ENCODE measurements at regions not wholly inside any gene's neighbourhood (a gene's known extent, or its start where the extent isn't known, plus 50 kb on each side); places are given as distances from the start of the nearest gene placed in this dataset.

- DNase-seq = no peak
- Mint-ChIP-seq H3K36me3 (ENCODE audit: low read depth) (no peaks in the 10 kb centered on the region), H3K4me3 (no peak overlapping the region), H3K27ac (no peak overlapping the region), H3K27me3 (ENCODE audit: low read depth, poor library complexity) (no peaks in the 10 kb centered on the region), H3K9me3 (no peaks in the 10 kb centered on the region), H3K4me1 (no peaks in the 10 kb centered on the region)
- TF ChIP-seq CTCF (IDR thresholded peaks at IDR 0.05) = no peak
Observed at GRCh38 chr3:104614564-104614963, 752.1 kb upstream of the ALCAM start.

GRCh38 chr3:104628185-104628789 is 738.4 kb upstream of the ALCAM start:
- H3K9me3 Mint-ChIP-seq = peaks cover 12% of the 10 kb centered on the region
- TF ChIP-seq CTCF (IDR thresholded peaks at IDR 0.05) = peak; percentile 61
- no peaks in the 10 kb centered on the region for H3K36me3 Mint-ChIP-seq (ENCODE audit: low read depth)
- H3K27ac Mint-ChIP-seq = no peak overlapping the region
- DNase-seq = no peak
- no peaks in the 10 kb centered on the region for H3K27me3 Mint-ChIP-seq (ENCODE audit: low read depth, poor library complexity)
- no peak overlapping the region for H3K4me3 Mint-ChIP-seq
- H3K4me1 Mint-ChIP-seq = no peaks in the 10 kb centered on the region

GRCh38 chr3:104629038-104629437 is 737.7 kb upstream of the ALCAM start:
- Mint-ChIP-seq H3K36me3 (ENCODE audit: low read depth) (no peaks in the 10 kb centered on the region), H3K4me3 (no peak overlapping the region), H3K9me3 (peaks cover 12% of the 10 kb centered on the region), H3K27ac (no peak overlapping the region), H3K4me1 (no peaks in the 10 kb centered on the region), H3K27me3 (ENCODE audit: low read depth, poor library complexity) (no peaks in the 10 kb centered on the region)
- TF ChIP-seq CTCF (IDR thresholded peaks at IDR 0.05) = no peak
- DNase-seq = no peak

- peaks cover 12% of the 10 kb centered on the region for H3K9me3 Mint-ChIP-seq
- no peaks in the 10 kb centered on the region for H3K36me3 Mint-ChIP-seq (ENCODE audit: low read depth)
- no peak for TF ChIP-seq CTCF (IDR thresholded peaks at IDR 0.05)
- no peaks in the 10 kb centered on the region for H3K27me3 Mint-ChIP-seq (ENCODE audit: low read depth, poor library complexity)
- H3K4me3 Mint-ChIP-seq = no peak overlapping the region
- H3K4me1 Mint-ChIP-seq = no peaks in the 10 kb centered on the region
- H3K27ac Mint-ChIP-seq = no peak overlapping the region
- DNase-seq = no peak
Observed at GRCh38 chr3:104631254-104631653, 735.5 kb upstream of the ALCAM start.

GRCh38 chr3:104632521-104632920 is 734.2 kb upstream of the ALCAM start:
- Mint-ChIP-seq H3K36me3 (ENCODE audit: low read depth) (no peaks in the 10 kb centered on the region), H3K4me1 (no peaks in the 10 kb centered on the region), H3K9me3 (peaks cover 12% of the 10 kb centered on the region), H3K27ac (no peak overlapping the region), H3K27me3 (ENCODE audit: low read depth, poor library complexity) (no peaks in the 10 kb centered on the region), H3K4me3 (no peak overlapping the region)
- no peak for TF ChIP-seq CTCF (IDR thresholded peaks at IDR 0.05)
- no peak for DNase-seq

GRCh38 chr3:104632947-104633346 is 733.8 kb upstream of the ALCAM start:
- Mint-ChIP-seq H3K27ac (no peak overlapping the region), H3K36me3 (ENCODE audit: low read depth) (no peaks in the 10 kb centered on the region), H3K4me1 (no peaks in the 10 kb centered on the region), H3K4me3 (no peak overlapping the region), H3K27me3 (ENCODE audit: low read depth, poor library complexity) (no peaks in the 10 kb centered on the region), H3K9me3 (peaks cover 13% of the 10 kb centered on the region)
- no peak for DNase-seq
- TF ChIP-seq CTCF (IDR thresholded peaks at IDR 0.05) = no peak
